Posterior cingulate gyrus (tissue), 11 donors: ENCODE measurements at regions not wholly inside any gene's neighbourhood (a gene's known extent, or its start where the extent isn't known, plus 50 kb on each side); places are given as distances from the start of the nearest gene placed in this dataset.

Experiments used
- DNase-seq, 10 donors: peaks; one replicate each; pipeline versions ENCODE4 v3.0.0 to v3.0.0-alpha.2; 2020 to 2021; ENCODE audit warnings: mixed read lengths in 3 of 10
- intact Hi-C: fragments of 100-400 bp; cut with DNase I; formaldehyde crosslinking; loops from one replicate; pipeline ENCODE4 v1.15.1; 2023

DNA sequence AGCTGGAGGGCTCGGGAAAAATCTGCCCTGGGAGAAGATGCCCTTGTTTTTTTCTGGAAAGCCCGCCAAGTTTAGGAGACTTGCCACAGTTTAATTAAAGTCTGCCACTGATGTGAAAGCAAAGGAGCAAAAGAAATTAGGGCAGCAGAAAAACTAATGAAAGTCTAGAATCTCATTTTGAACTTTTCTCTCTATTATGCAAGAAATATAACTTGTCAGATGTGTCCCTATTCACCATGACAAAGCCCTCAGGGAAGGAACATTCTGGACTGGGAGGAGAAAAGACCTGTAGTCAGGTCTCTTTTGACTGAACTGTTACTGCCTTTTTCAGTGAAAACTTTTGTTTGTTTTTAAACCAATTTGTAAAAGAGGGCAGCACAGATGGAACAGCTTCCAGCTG is 715.5 kb downstream of the SORCS3 start:
- intact Hi-C loops: no loop called here
- DNase-seq: no peak

DNA sequence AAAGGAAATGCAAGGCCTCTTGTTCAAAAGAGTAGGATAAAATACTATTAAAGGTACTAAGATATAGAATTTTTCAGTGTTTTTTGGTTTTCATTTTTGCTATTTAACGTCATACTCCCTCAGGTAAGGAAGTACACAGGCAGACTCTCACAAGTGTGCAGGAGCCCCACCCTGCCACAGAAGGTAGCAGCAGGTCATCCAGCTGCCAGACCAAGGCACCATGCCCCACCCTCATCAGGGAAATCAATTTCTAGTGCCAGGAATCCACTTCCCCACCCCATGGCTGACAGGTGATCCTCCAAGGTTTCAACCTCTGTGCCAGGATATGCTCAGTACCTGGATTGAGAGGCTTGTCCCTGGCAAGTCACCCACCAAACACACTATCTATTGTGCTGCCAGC is 712.9 kb downstream of the SORCS3 start:
- intact Hi-C loops: no loop called here

DNA sequence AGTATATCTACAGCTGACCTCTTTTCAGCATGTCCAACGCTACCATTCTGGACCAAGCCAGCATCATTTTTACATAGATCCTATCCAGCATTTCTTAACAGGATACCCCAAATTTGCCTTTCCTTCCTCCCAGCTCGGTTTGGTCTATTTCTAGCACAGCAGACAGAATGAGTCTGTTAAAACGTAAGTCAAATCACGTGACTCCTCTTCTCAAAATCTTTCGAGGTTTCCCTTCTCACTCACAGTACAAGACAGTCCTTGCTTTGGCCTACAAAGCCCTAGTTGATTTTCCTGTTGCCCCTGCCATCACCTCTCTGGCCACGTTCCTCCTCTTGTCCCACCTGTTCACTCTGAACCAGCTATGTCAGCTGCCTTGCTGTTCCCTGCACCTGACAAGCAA is 711.7 kb downstream of the SORCS3 start:
- DNase-seq: no peak
- intact Hi-C loops: no loop called here

More for the DNA sequence above, 712.9 kb downstream of the SORCS3 start:
- no peak for DNase-seq

DNA sequence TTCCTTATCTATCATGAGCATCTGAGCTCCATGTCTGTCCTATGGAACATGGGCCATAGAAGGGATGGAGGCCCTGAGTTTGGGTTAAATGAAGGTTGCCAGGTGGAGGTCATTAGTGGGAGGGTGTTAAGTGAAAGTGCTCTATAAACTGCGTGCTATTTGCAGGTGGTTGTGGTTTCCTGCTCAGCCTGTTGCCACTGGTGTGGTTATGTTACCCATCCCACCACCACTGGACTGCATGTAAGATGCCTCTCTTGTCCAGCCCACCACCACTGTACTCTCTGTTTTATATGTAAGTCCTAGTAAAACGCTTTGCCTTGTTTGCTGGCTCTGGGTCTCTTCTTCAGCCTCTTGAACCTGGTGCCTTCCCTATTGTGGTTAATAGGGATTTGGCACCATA is 711.2 kb downstream of the SORCS3 start:
- DNase-seq: no peak
- intact Hi-C loops: no loop called here

DNA sequence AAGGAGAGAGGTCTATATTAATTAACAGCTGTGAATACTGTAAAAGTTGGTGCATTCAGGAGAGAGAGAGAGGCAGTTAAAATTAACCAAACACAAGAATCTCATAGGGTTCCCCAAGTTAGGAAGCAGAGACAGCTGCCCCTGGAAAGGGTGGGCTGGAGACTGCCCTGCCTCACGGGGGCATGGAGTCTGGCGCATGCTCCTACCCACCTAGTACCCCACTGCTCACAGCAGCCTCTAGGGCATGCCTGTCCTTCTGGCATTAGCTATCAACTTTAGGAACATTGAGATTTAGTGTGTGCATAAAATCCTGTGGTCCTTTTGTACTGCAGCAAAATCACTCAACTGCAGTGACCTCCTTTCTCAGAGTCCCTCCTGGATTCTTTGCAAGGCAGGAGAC is 710.1 kb downstream of the SORCS3 start:
- DNase-seq: no peak
- intact Hi-C loops: no loop called here

DNA sequence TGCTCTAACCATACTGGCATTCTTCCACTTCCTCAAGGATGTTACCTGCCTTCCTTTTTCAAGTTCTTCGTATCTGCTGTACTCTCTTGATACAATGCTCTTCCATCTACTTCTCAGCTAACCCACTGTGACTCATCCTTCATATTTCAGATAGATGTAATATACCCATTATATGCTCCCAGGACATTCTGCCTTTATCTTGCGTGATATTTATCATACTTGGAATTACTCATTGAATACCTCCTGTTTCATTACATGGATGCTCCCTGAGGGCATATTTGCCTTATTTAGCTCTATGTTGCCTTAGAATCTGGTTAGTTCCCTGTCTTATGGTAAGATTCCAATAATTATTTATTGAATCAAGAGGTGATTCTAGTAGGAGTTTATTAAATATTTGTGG is 706.4 kb downstream of the SORCS3 start:
- no peak for DNase-seq
- intact Hi-C loops: no loop called here

DNA sequence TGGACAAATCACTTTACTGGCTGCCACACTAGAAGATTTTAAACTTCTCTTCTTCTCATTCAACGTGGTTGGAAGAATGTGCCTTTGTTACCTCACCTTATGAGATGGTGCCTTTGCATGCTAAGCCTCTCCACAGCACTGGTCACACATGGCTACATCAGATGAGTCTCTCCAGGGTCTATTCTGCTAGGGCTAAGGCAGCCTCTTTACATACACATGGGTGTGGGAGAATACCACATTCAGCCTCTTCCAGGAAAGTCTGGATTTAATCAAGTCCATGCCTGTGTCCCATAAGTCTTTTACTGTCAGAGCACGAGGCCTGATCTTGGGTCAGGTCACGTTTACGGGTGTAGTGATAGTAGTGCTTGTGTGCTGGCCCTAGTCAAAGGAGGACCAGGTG is 701.5 kb downstream of the SORCS3 start:
- intact Hi-C loops: no loop called here
- no peak for DNase-seq

DNA sequence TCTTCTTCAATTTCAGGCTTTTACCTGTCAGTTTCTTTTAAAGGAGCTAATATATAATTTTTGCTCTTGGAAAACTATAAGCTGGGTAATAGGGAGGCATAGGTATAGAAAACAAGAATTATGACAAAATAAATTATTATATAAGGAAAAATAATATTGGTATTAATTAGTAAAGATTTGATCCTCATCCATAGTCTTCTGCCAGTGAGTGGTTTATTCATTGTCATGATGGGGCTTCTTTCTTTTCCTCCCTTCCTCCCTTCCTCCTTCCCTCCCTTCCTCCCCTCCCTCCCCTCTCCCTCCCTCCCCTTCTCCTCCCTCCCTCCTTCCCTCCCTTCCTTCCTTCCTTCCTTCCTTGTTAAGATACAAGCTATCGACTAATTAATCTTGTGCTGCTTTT is 698.6 kb downstream of the SORCS3 start:
- intact Hi-C loops: no loop called here
- DNase-seq: no peak

DNA sequence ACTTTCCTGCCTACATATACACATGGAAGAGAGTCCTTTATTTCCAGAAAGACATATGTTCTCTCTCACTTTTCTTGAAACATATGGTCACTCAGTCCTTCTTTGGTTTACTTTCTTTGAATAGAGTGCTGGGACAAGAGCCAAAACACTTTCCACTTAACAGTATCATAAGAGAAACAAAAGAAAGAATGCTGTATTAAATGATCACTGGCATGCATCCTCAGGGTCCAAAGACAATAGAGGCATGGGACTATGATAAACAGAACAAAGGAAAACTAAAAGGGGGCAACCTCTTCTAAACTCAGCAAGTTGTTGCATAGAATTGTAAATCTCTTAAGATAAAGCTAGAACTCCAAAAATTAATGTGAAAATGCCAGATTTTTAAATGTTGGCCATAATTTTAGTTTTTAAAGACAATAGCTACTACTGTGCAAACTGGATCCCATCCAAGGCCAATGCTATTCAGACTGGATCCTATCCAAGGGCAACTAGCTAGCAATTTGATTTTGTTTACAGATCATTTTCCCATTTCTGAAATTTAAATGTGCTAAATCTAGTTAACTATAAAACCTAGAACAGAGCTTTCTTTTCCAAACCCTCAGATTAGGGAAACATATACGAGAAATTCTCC is 687.5 kb downstream of the SORCS3 start:
- intact Hi-C loops: no loop called here
- no peak for DNase-seq
